PC-9 (cell line): ENCODE measurements at regions not wholly inside any gene's neighbourhood (a gene's known extent, or its start where the extent isn't known, plus 50 kb on each side); places are given as distances from the start of the nearest gene placed in this dataset.

Experiments
- BruUV-seq: library from RNA; stranded (reverse); fragments of 400-500 nt; replicated peaks from 2 replicates; lab custom pipeline; 2021; lab: Mats Ljungman, UMichigan
- CTCF ChIA-PET: fragments of 300-600 bp; sonication (Branson Sonifier 250); formaldehyde crosslinking; loops from one replicate; lab custom pipeline; 2022; ENCODE audit warnings: antibody characterized with exemption; lab: Charles Lee
- POLR2A ChIA-PET: fragments of 300-600 bp; sonication (Branson Sonifier 250); formaldehyde crosslinking; loops from one replicate; lab custom pipeline; 2022; ENCODE audit warnings: antibody characterized with exemption; ENCODE audit not compliant: unreplicated experiment; lab: Charles Lee
- DNase-seq, 2 experiments: peaks; one replicate each; pipeline versions ENCODE4 v3.0.0 to v3.0.0-alpha.2; 2015 to 2022; ENCODE audit warnings: mixed read lengths in 1 of 2
- H2AFZ ChIP-seq: fragments of 200-600 bp; sonication (generic); 2 replicates; pipeline ENCODE4 v1.8.1; 2017; ENCODE audit warnings: antibody characterized with exemption
- H3F3A ChIP-seq: fragments of 200-600 bp; sonication (generic); 2 replicates; pipeline ENCODE4 v1.8.1; 2017; ENCODE audit warnings: antibody characterized with exemption, mild to moderate bottlenecking, low read depth; ENCODE audit not compliant: insufficient read depth
- H3K27ac ChIP-seq: fragments of 200-600 bp; sonication (generic); 2 replicates; pipeline ENCODE4 v1.6.1; 2016; ENCODE audit warnings: mixed run types
- H3K27me3 ChIP-seq: fragments of 200-600 bp; sonication (generic); 2 replicates; pipeline ENCODE4 v1.6.1; 2016; ENCODE audit warnings: low read depth, mixed run types; ENCODE audit not compliant: insufficient read depth
- H3K36me3 ChIP-seq: fragments of 200-600 bp; sonication (generic); 2 replicates; pipeline ENCODE4 v1.6.1; 2016; ENCODE audit warnings: low read depth, mixed run types
- H3K4me1 ChIP-seq: fragments of 200-600 bp; sonication (generic); replicated peaks from 2 replicates; pipeline ENCODE4 v1.6.1; 2016; ENCODE audit warnings: mixed run types; ENCODE audit not compliant: insufficient read depth
- H3K4me2 ChIP-seq: fragments of 200-600 bp; sonication (generic); 2 replicates; pipeline ENCODE4 v1.6.1; 2017; ENCODE audit warnings: mixed run types
- H3K4me3 ChIP-seq: fragments of 200-600 bp; sonication (generic); 2 replicates; pipeline ENCODE4 v1.6.1; 2016; ENCODE audit warnings: mixed run types
- H3K79me2 ChIP-seq: fragments of 200-600 bp; sonication (generic); 2 replicates; pipeline ENCODE4 v1.6.1; 2017; ENCODE audit warnings: low read depth, mixed run types
- H3K9me2 ChIP-seq: fragments of 200-600 bp; sonication (generic); 2 replicates; pipeline ENCODE4 v1.8.1; 2017; ENCODE audit warnings: mild to moderate bottlenecking; ENCODE audit not compliant: insufficient read depth
- H3K9me3 ChIP-seq: fragments of 200-600 bp; sonication (generic); 2 replicates; pipeline ENCODE4 v1.8.1; 2016; ENCODE audit warnings: low read depth; ENCODE audit not compliant: insufficient read depth
- H4K20me1 ChIP-seq: fragments of 200-600 bp; sonication (generic); 2 replicates; pipeline ENCODE4 v1.8.1; 2017; ENCODE audit not compliant: insufficient read depth
- CTCF ChIP-seq: fragments of 200-600 bp; sonication (generic); conservative IDR thresholded peaks from 2 replicates; pipeline ENCODE4 v1.6.1; 2017; ENCODE audit warnings: mixed run types, antibody characterized with exemption, mild to moderate bottlenecking, moderate library complexity
- EZH2 ChIP-seq: fragments of 200-600 bp; sonication (generic); IDR thresholded peaks from 2 replicates; pipeline ENCODE4 v1.8.0; 2017; ENCODE audit warnings: antibody characterized with exemption, low read depth
- intact Hi-C: fragments of 100-400 bp; cut with micrococcal nuclease; formaldehyde crosslinking; loops from one replicate; pipeline ENCODE4 v1.10.0; 2022; ENCODE audit not compliant: unreplicated experiment

GRCh38 chr4:15331930-15332329, 95.9 kb upstream of the C1QTNF7 start:
- BruUV-seq, result no TSS peak

GRCh38 chr4:15332377-15332776, 95.5 kb upstream of the C1QTNF7 start:
- H3K27ac ChIP-seq, result no peak overlapping the region
- no peak for TF ChIP-seq EZH2
- TF ChIP-seq CTCF, result no peak
- no peaks in the 10 kb centered on the region for H3K36me3 ChIP-seq
- H3K9me3 ChIP-seq, result no peaks in the 10 kb centered on the region
- no peaks in the 10 kb centered on the region for H3K9me2 ChIP-seq
- no peak overlapping the region for H2AFZ ChIP-seq
- H4K20me1 ChIP-seq, result no peaks in the 10 kb centered on the region
- no TSS peak for BruUV-seq
- H3K4me3 ChIP-seq, result no peak overlapping the region
- intact Hi-C loops, result no loop called here
- ChIA-PET POLR2A (no interaction called here), CTCF (no interaction called here)
- H3K79me2 ChIP-seq, result no peaks in the 10 kb centered on the region
- no peaks in the 10 kb centered on the region for H3K4me1 ChIP-seq
- no peak for DNase-seq
- no peaks in the 10 kb centered on the region for H3F3A ChIP-seq
- no peak overlapping the region for H3K4me2 ChIP-seq
- H3K27me3 ChIP-seq, result no peaks in the 10 kb centered on the region

More at GRCh38 chr4:15331930-15332329, 95.9 kb upstream of the C1QTNF7 start:
- TF ChIP-seq EZH2 (no peak), CTCF (no peak)
- H3K27me3 ChIP-seq, result no peaks in the 10 kb centered on the region
- ChIA-PET CTCF (no interaction called here), POLR2A (no interaction called here)
- H3K27ac ChIP-seq, result no peak overlapping the region
- no peaks in the 10 kb centered on the region for H3K9me3 ChIP-seq
- H3K4me3 ChIP-seq, result no peak overlapping the region
- no peak overlapping the region for H3K4me2 ChIP-seq
- no peaks in the 10 kb centered on the region for H3K36me3 ChIP-seq
- H3F3A ChIP-seq, result no peaks in the 10 kb centered on the region
- no peak for DNase-seq
- H4K20me1 ChIP-seq, result no peaks in the 10 kb centered on the region
- H3K9me2 ChIP-seq, result no peaks in the 10 kb centered on the region
- no peak overlapping the region for H2AFZ ChIP-seq
- H3K79me2 ChIP-seq, result no peaks in the 10 kb centered on the region
- intact Hi-C loops, result no loop called here
- H3K4me1 ChIP-seq, result no peaks in the 10 kb centered on the region

- no peaks in the 10 kb centered on the region for H3K27me3 ChIP-seq
- no peak for DNase-seq
- intact Hi-C loops, result no loop called here
- no peaks in the 10 kb centered on the region for H3K9me3 ChIP-seq
- no peaks in the 10 kb centered on the region for H3K79me2 ChIP-seq
- H2AFZ ChIP-seq, result no peak overlapping the region
- no peak overlapping the region for H3K4me3 ChIP-seq
- no peaks in the 10 kb centered on the region for H4K20me1 ChIP-seq
- no peaks in the 10 kb centered on the region for H3K4me1 ChIP-seq
- no peaks in the 10 kb centered on the region for H3K9me2 ChIP-seq
- no peak overlapping the region for H3K4me2 ChIP-seq
- CTCF ChIA-PET, result no interaction called here
- no peaks in the 10 kb centered on the region for H3F3A ChIP-seq
- H3K36me3 ChIP-seq, result no peaks in the 10 kb centered on the region
- POLR2A ChIA-PET, result no interaction called here
- BruUV-seq, result no TSS peak
- no peak for TF ChIP-seq EZH2
- TF ChIP-seq CTCF, result no peak
- H3K27ac ChIP-seq, result no peak overlapping the region
These were observed 93.9 kb upstream of the C1QTNF7 start for GRCh38 chr4:15333692-15334633.
